DMS 273 treated with DMSO at 0.1 percent for 48 hours (cell line): ENCODE measurements at regions not wholly inside any gene's neighbourhood (a gene's known extent, or its start where the extent isn't known, plus 50 kb on each side); places are given as distances from the start of the nearest gene placed in this dataset.
A peak's percentile ranks its signal among the peaks of the same experiment; 100 is the strongest.

ENCODE experiments used
- DNase-seq: peaks from one replicate; lab custom pipeline; 2025; lab: John Stamatoyannopoulos, UW

- DNase-seq: no peak
These were observed 174.6 kb downstream of the ABCA8 start for GRCh38 chr17:68780596-68780995.

- DNase-seq: no peak
These were observed 176.5 kb downstream of the ABCA8 start for GRCh38 chr17:68778726-68779125.

- no peak for DNase-seq
These were observed 176.9 kb upstream of the FAM20A start for GRCh38 chr17:68777856-68778694.

GRCh38 chr17:68777243-68777855, 176.2 kb upstream of the FAM20A start:
- DNase-seq: peak; percentile 18

GRCh38 chr17:68776451-68776850, 175.3 kb upstream of the FAM20A start:
- no peak for DNase-seq

- no peak for DNase-seq
These were observed 174.8 kb upstream of the FAM20A start for GRCh38 chr17:68775969-68776368.

GRCh38 chr17:68775318-68775717, 174.2 kb upstream of the FAM20A start:
- DNase-seq: no peak

GRCh38 chr17:68771867-68772515, 170.8 kb upstream of the FAM20A start:
- DNase-seq: peak; percentile 19

GRCh38 chr17:68768804-68769203, 167.6 kb upstream of the FAM20A start:
- no peak for DNase-seq

- no peak for DNase-seq
These were observed 165.5 kb upstream of the FAM20A start for GRCh38 chr17:68766640-68767039.

- no peak for DNase-seq
These were observed 162.4 kb upstream of the FAM20A start for GRCh38 chr17:68763562-68763961.

- DNase-seq: no peak
These were observed 161.7 kb upstream of the FAM20A start for GRCh38 chr17:68762911-68763310.

GRCh38 chr17:68760141-68760475, 158.9 kb upstream of the FAM20A start:
- no peak for DNase-seq

- peak; percentile 78 for DNase-seq
These were observed 158.4 kb upstream of the FAM20A start for GRCh38 chr17:68759343-68760140.

GRCh38 chr17:68759002-68759342, 157.8 kb upstream of the FAM20A start:
- DNase-seq: no peak

GRCh38 chr17:68757866-68758757, 156.9 kb upstream of the FAM20A start:
- peak; percentile 16 for DNase-seq

GRCh38 chr17:68753985-68754769, 153.0 kb upstream of the FAM20A start:
- DNase-seq: no peak

GRCh38 chr17:68750208-68750562, 149.0 kb upstream of the FAM20A start:
- DNase-seq: no peak

- no peak for DNase-seq
These were observed 148.4 kb upstream of the FAM20A start for GRCh38 chr17:68749349-68750207.

GRCh38 chr17:68748381-68748780, 147.2 kb upstream of the FAM20A start:
- DNase-seq: no peak
